Endodermal cell (in vitro differentiated cells): ENCODE measurements at regions not wholly inside any gene's neighbourhood (a gene's known extent, or its start where the extent isn't known, plus 50 kb on each side); places are given as distances from the start of the nearest gene placed in this dataset.

ENCODE experiments used
- DNase-seq: peaks from one replicate; pipeline ENCODE4 v3.0.0-alpha.2; 2017
- H3K27ac ChIP-seq: 2 replicates; pipeline ENCODE4 v1.5.1; 2013; ENCODE audit warnings: mild to moderate bottlenecking, low read depth, low read length, moderate library complexity
- H3K27me3 ChIP-seq: 2 replicates; pipeline ENCODE4 v1.6.1; 2013; ENCODE audit warnings: mild to moderate bottlenecking, low read length, moderate library complexity; ENCODE audit not compliant: insufficient read depth, control insufficient read depth, poor library complexity, severe bottlenecking
- H3K36me3 ChIP-seq: 2 replicates; pipeline ENCODE4 v1.7.0; 2013; ENCODE audit warnings: mild to moderate bottlenecking, low read length, moderate library complexity; ENCODE audit not compliant: control insufficient read depth, insufficient read depth
- H3K4me1 ChIP-seq: one replicate; pipeline ENCODE4 v1.7.0; 2013; ENCODE audit warnings: low read length; ENCODE audit not compliant: control insufficient read depth, insufficient read depth
- H3K4me3 ChIP-seq: 2 replicates; pipeline ENCODE4 v1.5.1; 2013; ENCODE audit warnings: mild to moderate bottlenecking, low read length, moderate library complexity
- H3K9ac ChIP-seq: 2 replicates; pipeline ENCODE4 v1.6.1; 2013; ENCODE audit warnings: mild to moderate bottlenecking, low read length, moderate library complexity; ENCODE audit not compliant: poor library complexity, severe bottlenecking; ENCODE audit errors: extremely low read depth
- H3K9me3 ChIP-seq: 2 replicates; pipeline ENCODE4 v1.6.1; 2013; ENCODE audit warnings: mild to moderate bottlenecking, low read length, moderate library complexity; ENCODE audit not compliant: control insufficient read depth
- H3K27ac Mint-ChIP-seq: 2 replicates; pipeline ENCODE4 v1.8.0; 2020; ENCODE audit warnings: mixed read lengths
- H3K27me3 Mint-ChIP-seq: 2 replicates; pipeline ENCODE4 v1.8.0; 2021; ENCODE audit warnings: mild to moderate bottlenecking, mixed read lengths; ENCODE audit not compliant: insufficient read depth
- H3K36me3 Mint-ChIP-seq: 2 replicates; pipeline ENCODE4 v1.8.0; 2020; ENCODE audit warnings: low read depth, mixed read lengths
- H3K4me1 Mint-ChIP-seq: 2 replicates; pipeline ENCODE4 v1.8.0; 2020; ENCODE audit warnings: mixed read lengths
- H3K4me3 Mint-ChIP-seq: 2 replicates; pipeline ENCODE4 v1.8.0; 2020; ENCODE audit warnings: mild to moderate bottlenecking, moderate library complexity, mixed read lengths
- H3K9me3 Mint-ChIP-seq: 2 replicates; pipeline ENCODE4 v1.8.0; 2020; ENCODE audit warnings: mild to moderate bottlenecking, mixed read lengths
- WGBS, 2 experiments: methylation state at CpG; one replicate each; pipeline versions ENCODE4 v1.1.5 to v1.1.7; 2013; ENCODE audit warnings: missing lambda C conversion rate in 2 of 2, mixed read lengths in 1 of 2; ENCODE audit not compliant: insufficient coverage in 1 of 2, insufficient read length in 1 of 2; 5-methylcytosine and 5-hydroxymethylcytosine counted together
- TF ChIP-seq, protein P1 (sequence below): fragments of 200-600 bp; sonication (generic); conservative IDR thresholded peaks from 2 replicates; pipeline ENCODE4 v1.5.0; 2021; ENCODE audit warnings: antibody characterized with exemption, mild to moderate bottlenecking

GRCh38 chr10:83527934-83528333, 611.4 kb upstream of the GHITM start:
- peaks cover 19% of the 10 kb centered on the region for H3K9me3 ChIP-seq
- H3K4me1 Mint-ChIP-seq = peaks cover 14% of the 10 kb centered on the region
- TF ChIP-seq, protein P1, sequence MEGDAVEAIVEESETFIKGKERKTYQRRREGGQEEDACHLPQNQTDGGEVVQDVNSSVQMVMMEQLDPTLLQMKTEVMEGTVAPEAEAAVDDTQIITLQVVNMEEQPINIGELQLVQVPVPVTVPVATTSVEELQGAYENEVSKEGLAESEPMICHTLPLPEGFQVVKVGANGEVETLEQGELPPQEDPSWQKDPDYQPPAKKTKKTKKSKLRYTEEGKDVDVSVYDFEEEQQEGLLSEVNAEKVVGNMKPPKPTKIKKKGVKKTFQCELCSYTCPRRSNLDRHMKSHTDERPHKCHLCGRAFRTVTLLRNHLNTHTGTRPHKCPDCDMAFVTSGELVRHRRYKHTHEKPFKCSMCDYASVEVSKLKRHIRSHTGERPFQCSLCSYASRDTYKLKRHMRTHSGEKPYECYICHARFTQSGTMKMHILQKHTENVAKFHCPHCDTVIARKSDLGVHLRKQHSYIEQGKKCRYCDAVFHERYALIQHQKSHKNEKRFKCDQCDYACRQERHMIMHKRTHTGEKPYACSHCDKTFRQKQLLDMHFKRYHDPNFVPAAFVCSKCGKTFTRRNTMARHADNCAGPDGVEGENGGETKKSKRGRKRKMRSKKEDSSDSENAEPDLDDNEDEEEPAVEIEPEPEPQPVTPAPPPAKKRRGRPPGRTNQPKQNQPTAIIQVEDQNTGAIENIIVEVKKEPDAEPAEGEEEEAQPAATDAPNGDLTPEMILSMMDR = no peak
- H3K4me1 ChIP-seq = no peaks in the 10 kb centered on the region
- no peak overlapping the region for H3K27ac ChIP-seq
- H3K27me3 Mint-ChIP-seq = no peaks in the 10 kb centered on the region
- no peak overlapping the region for H3K9ac ChIP-seq
- peaks cover 2% of the 10 kb centered on the region for H3K9me3 Mint-ChIP-seq
- DNase-seq = no peak
- H3K36me3 ChIP-seq = no peaks in the 10 kb centered on the region
- no peak overlapping the region for H3K27ac Mint-ChIP-seq
- H3K4me3 Mint-ChIP-seq = no peak overlapping the region
- no peaks in the 10 kb centered on the region for H3K27me3 ChIP-seq
- no peaks in the 10 kb centered on the region for H3K36me3 Mint-ChIP-seq
- H3K4me3 ChIP-seq = no peak overlapping the region

DNA sequence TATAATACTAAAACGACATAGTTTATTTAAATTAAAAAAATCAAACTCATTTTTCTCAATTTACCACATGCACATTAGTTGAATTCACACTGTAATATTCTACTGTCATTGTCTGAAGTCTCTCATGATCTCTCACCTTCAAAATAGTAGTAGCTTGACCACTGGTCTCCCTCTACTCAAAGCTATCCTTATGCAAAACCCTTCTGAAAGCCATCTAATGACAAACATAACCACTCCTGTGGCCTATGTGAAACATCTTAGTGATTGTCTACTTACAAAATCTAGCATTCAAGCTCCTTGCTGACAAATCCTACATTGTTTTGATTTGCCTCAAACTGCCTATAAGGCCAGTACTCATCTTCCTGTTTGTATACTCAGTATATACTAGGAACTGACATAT, 606.0 kb upstream of the GHITM start:
- H3K4me3 ChIP-seq = no peak overlapping the region
- DNase-seq = no peak
- WGBS, 2 experiments = 83% methylated on average over 1 of the region's 1 CpG; no CpG with 5 or more reads in 1 of the 2 experiments
- no peaks in the 10 kb centered on the region for H3K27me3 Mint-ChIP-seq
- no peaks in the 10 kb centered on the region for H3K27me3 ChIP-seq
- H3K4me1 ChIP-seq = no peaks in the 10 kb centered on the region
- H3K36me3 Mint-ChIP-seq = no peaks in the 10 kb centered on the region
- H3K4me3 Mint-ChIP-seq = no peak overlapping the region
- no peak overlapping the region for H3K27ac ChIP-seq
- no peaks in the 10 kb centered on the region for H3K9me3 Mint-ChIP-seq
- TF ChIP-seq, protein P1 = no peak
- H3K27ac Mint-ChIP-seq = no peak overlapping the region
- no peak overlapping the region for H3K9ac ChIP-seq
- H3K36me3 ChIP-seq = no peaks in the 10 kb centered on the region
- no peaks in the 10 kb centered on the region for H3K4me1 Mint-ChIP-seq
- peaks cover 11% of the 10 kb centered on the region for H3K9me3 ChIP-seq

DNA sequence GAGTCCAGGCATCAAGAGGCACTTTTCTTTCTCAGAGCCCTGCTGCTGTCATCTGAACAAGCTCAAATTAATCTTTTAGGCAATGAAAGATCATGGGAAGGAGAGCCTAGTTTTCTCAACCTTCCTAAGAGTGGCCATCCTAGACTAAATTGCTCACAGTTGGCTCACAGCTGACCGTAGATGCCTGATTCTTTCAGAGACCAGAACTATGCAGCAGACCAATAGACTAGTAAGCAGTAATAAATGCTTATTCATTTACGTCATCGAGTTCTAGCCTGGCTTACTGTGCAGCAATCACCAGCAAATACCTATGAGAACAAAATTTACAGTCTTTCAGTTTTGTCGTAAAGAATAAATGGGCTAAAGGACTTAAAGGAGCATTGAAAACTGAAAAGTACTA, 602.9 kb upstream of the GHITM start:
- Histone ChIP-seq H3K36me3 (no peaks in the 10 kb centered on the region), H3K4me3 (no peak overlapping the region), H3K27me3 (no peaks in the 10 kb centered on the region), H3K27ac (no peak overlapping the region), H3K4me1 (no peaks in the 10 kb centered on the region), H3K9me3 (no peaks in the 10 kb centered on the region), H3K9ac (no peak overlapping the region)
- WGBS, 2 experiments = 86 to 100% methylated on average over 1 to 4 of the region's 4 CpGs
- H3K4me3 Mint-ChIP-seq = no peak overlapping the region
- H3K9me3 Mint-ChIP-seq = no peaks in the 10 kb centered on the region
- H3K27me3 Mint-ChIP-seq = no peaks in the 10 kb centered on the region
- no peak for DNase-seq
- TF ChIP-seq, protein P1 = no peak
- no peaks in the 10 kb centered on the region for H3K36me3 Mint-ChIP-seq
- H3K27ac Mint-ChIP-seq = no peak overlapping the region
- peaks cover 7% of the 10 kb centered on the region for H3K4me1 Mint-ChIP-seq
